Endothelial cell (in vitro differentiated cells): ENCODE measurements at regions not wholly inside any gene's neighbourhood (a gene's known extent, or its start where the extent isn't known, plus 50 kb on each side); places are given as distances from the start of the nearest gene placed in this dataset.
A peak's percentile ranks its signal among the peaks of the same experiment; 100 is the strongest.

ENCODE experiments used
- DNase-seq: peaks from one replicate; pipeline ENCODE4 v3.0.0; 2021; ENCODE audit warnings: low spot score
- H3K27ac Mint-ChIP-seq: one replicate; pipeline ENCODE4 v1.8.0; 2021; ENCODE audit warnings: mixed read lengths, inconsistent platforms; ENCODE audit not compliant: unreplicated experiment
- H3K27me3 Mint-ChIP-seq: one replicate; pipeline ENCODE4 v1.8.0; 2021; ENCODE audit warnings: mild to moderate bottlenecking, moderate library complexity, mixed read lengths, inconsistent platforms; ENCODE audit not compliant: unreplicated experiment
- H3K36me3 Mint-ChIP-seq: one replicate; pipeline ENCODE4 v1.8.0; 2021; ENCODE audit warnings: mild to moderate bottlenecking, low read depth, mixed read lengths, inconsistent platforms; ENCODE audit not compliant: unreplicated experiment
- H3K4me1 Mint-ChIP-seq: one replicate; pipeline ENCODE4 v1.8.0; 2021; ENCODE audit warnings: mild to moderate bottlenecking, mixed read lengths, inconsistent platforms; ENCODE audit not compliant: unreplicated experiment
- H3K4me3 Mint-ChIP-seq: one replicate; pipeline ENCODE4 v1.8.0; 2021; ENCODE audit warnings: mild to moderate bottlenecking, mixed read lengths, inconsistent platforms; ENCODE audit not compliant: unreplicated experiment
- H3K9me3 Mint-ChIP-seq: one replicate; pipeline ENCODE4 v1.8.0; 2021; ENCODE audit warnings: mixed read lengths, inconsistent platforms; ENCODE audit not compliant: unreplicated experiment
- TF ChIP-seq, protein P1 (sequence below): fragments of 200-600 bp; sonication (generic); IDR thresholded peaks from one replicate; pipeline ENCODE4 v1.5.0; 2021; ENCODE audit warnings: antibody characterized with exemption; ENCODE audit not compliant: unreplicated experiment

DNA sequence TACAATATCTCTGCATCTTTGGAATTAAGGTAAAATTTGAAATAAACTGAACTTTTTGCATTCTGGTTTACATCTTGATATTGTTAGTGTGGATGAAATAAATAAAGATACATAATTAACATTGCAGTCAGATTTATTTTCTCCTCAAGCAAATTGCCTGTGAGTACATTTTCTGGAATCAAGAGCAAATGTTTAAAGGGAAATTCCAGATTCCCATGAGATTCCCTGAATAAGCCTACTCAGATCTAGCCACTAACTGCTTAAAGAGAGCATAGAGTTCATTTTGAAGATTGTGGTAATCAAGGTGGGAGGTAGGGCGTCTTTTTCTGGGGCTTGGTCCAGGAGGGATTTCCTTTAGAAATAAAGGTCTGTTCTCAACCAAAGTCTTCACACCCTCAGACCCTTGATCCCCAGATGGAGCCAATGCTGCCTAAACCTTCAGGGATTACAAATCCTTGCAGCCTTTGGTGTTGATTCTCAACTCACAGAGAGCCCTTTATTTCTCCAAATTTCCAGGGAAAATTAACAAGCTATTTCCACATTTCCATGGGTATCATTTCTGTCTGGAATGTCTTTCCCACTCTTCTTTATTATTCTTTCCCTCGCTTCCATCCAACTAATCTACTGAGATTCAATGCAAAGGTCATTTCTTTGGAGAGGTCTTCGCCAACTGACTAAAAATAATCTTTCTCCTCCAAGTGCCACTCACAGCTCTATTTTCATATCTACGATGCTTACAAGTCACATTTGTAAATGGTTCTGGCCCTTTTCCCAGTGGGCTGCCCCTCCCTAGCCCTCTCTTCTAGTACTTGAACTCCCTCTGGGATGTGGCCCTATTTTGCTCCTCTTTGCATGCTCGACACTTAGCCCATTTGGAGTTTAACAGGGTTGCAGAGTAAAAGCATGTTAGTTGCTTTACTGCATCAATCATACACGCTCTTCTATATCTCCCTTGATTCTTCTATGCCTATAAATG is 79.8 kb upstream of the SPATS2L start:
- Mint-ChIP-seq H3K4me3 (no peak overlapping the region), H3K36me3 (no peaks in the 10 kb centered on the region), H3K4me1 (peaks cover 5% of the 10 kb centered on the region), H3K9me3 (no peaks in the 10 kb centered on the region), H3K27me3 (no peaks in the 10 kb centered on the region), H3K27ac (no peak overlapping the region)
- no peak for DNase-seq
- TF ChIP-seq, protein P1, sequence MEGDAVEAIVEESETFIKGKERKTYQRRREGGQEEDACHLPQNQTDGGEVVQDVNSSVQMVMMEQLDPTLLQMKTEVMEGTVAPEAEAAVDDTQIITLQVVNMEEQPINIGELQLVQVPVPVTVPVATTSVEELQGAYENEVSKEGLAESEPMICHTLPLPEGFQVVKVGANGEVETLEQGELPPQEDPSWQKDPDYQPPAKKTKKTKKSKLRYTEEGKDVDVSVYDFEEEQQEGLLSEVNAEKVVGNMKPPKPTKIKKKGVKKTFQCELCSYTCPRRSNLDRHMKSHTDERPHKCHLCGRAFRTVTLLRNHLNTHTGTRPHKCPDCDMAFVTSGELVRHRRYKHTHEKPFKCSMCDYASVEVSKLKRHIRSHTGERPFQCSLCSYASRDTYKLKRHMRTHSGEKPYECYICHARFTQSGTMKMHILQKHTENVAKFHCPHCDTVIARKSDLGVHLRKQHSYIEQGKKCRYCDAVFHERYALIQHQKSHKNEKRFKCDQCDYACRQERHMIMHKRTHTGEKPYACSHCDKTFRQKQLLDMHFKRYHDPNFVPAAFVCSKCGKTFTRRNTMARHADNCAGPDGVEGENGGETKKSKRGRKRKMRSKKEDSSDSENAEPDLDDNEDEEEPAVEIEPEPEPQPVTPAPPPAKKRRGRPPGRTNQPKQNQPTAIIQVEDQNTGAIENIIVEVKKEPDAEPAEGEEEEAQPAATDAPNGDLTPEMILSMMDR = no peak

GRCh38 chr2:200230716-200231115 is 75.8 kb upstream of the SPATS2L start:
- Mint-ChIP-seq H3K36me3 (no peaks in the 10 kb centered on the region), H3K27me3 (peaks cover 1% of the 10 kb centered on the region)

DNA sequence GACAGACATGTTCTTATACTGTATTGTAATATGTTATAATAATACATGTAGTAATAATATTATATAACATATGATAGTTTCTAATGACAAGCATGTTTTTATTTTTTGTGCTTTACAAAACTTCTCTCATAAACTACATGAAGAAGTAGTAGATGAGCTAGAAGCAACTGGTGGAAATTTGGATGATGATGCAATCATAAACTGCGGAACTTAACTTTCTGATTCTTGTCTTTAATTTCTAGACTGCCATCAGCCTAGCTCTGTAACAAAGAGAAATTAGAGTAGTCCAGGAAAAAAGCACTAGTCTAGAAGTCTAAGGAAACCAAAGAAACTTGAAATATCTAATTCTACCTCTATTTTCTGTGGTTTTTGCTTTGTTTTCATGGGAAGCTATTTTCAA is 71.0 kb upstream of the SPATS2L start:
- H3K27me3 Mint-ChIP-seq = peaks cover 1% of the 10 kb centered on the region
- TF ChIP-seq, protein P1 = no peak
- H3K4me1 Mint-ChIP-seq = peaks cover 3% of the 10 kb centered on the region
- DNase-seq = no peak
- H3K36me3 Mint-ChIP-seq = no peaks in the 10 kb centered on the region
- no peaks in the 10 kb centered on the region for H3K9me3 Mint-ChIP-seq
- H3K4me3 Mint-ChIP-seq = no peak overlapping the region
- H3K27ac Mint-ChIP-seq = no peak overlapping the region

More at GRCh38 chr2:200230716-200231115, 75.8 kb upstream of the SPATS2L start:
- no peak for DNase-seq
- Mint-ChIP-seq H3K9me3 (no peaks in the 10 kb centered on the region), H3K4me1 (no peaks in the 10 kb centered on the region), H3K27ac (no peak overlapping the region), H3K4me3 (no peak overlapping the region)
- TF ChIP-seq, protein P1 = no peak

DNA sequence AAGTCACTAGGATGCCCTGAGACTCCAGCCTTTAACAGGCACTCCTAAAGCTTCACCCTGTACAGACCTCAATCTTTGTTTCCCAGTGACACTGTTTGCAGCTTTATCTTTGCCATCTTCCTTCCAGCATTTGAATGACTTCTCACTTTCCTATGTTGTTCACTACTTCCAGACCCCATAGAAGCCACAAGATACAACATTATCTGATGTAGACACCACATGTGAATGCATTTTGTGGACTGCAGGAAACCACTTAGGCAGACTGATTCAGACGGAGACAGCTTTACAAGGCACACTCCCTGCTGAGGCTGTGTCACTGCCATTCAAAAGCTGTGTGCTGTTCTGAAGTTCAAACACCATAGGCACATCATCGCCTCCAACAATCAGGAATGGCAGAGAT is 67.3 kb upstream of the SPATS2L start:
- Mint-ChIP-seq H3K36me3 (no peaks in the 10 kb centered on the region), H3K27me3 (no peaks in the 10 kb centered on the region), H3K9me3 (no peaks in the 10 kb centered on the region), H3K27ac (peak overlapping the region; percentile 13), H3K4me3 (no peak overlapping the region), H3K4me1 (peaks cover 7% of the 10 kb centered on the region)
- TF ChIP-seq, protein P1 = no peak
- DNase-seq = no peak

- Mint-ChIP-seq H3K9me3 (no peaks in the 10 kb centered on the region), H3K27me3 (no peaks in the 10 kb centered on the region), H3K4me3 (no peak overlapping the region), H3K4me1 (peaks cover 7% of the 10 kb centered on the region), H3K36me3 (no peaks in the 10 kb centered on the region), H3K27ac (no peak overlapping the region)
- TF ChIP-seq, protein P1 = no peak
- DNase-seq = no peak
Observed at GRCh38 chr2:200242570-200242969, 63.9 kb upstream of the SPATS2L start.
